ENCODE measurements at regions not wholly inside any gene's neighbourhood (a gene's known extent, or its start where the extent isn't known, plus 50 kb on each side); places are given as distances from the start of the nearest gene placed in this dataset.

DNA sequence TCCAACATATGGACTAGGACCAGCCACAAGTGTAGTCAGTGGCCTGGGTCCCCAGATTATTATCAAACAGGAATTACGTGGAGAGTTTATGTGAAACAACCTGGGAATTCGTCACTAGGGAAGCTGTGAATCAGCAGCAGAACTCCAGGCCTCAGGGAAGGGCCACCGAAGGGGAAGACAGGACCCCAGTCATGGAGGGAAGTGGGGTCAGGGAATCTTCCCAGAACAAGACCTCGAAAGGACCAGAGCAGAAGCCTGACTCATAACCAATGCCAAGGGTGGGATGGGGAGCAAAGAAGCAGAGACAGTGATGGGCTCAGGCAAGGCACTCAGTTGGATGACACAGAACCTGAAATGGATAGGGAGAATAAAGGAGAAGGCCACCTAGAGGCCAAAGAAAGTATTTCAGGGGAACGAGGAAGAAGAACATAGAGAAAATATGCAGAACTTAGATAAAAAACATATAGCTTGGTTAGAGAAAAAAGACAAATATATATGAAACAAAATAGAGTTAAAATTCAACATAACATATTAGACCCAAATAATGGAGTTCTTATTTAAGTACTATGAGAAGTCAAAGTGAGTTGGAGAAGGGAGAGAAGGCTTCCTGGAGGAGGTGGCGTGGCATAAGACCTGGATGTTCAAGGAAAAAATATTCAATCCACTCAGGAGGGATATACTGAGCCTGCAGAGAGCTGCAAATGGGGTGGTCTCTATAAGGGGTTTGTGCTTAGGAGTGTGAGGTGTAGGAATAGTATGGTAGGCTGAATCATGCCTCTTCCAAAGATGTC is 66.7 kb upstream of the CAST start:
- no peak for DNase-seq

DNA sequence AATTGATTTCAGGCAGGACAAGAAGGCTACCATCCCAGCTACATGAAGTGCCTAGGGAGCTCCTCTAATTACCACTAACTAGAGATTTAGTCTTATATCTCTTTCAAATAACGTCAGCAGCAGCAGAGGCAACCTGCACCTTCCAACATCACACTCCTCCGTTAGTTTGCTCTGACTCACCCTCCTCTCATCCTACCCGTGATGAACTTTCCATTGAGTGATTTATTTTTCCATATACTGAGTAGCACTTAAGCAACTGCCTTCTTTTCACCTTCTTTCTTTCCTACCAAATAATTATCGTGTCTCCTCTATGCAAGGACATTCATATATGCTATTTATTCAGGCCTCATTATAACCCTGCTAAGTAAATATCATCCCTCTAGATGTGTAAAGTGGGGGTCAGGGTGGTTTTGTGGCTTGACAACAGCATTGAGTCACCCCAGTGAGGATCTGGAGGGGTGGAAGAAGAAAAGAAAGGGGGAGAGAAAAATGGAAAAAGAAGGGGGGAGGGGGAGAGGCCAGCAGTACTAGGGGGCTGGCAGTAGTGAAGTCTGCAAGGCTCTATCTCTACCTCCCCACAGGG is 64.6 kb upstream of the CAST start:
- DNase-seq = no peak

DNA sequence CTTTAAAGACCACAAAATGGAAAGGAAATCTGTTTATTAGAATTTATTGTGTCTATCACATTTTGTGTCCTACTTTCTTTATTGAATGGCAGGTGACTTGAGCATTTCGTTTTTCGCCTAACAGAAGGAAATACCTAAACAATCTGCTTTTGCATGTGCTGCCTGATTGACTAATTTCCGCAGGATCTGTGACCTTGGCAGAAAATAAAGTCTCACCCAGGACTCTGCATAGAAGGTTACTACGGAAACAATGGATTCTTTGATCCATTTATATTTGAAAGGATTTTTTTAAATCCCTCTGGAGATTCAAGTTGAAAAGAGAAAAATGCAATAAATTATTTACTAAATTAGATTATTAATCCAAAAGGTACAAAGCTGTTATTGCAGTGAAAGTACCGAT is 61.0 kb upstream of the CAST start:
- no peak for DNase-seq

DNA sequence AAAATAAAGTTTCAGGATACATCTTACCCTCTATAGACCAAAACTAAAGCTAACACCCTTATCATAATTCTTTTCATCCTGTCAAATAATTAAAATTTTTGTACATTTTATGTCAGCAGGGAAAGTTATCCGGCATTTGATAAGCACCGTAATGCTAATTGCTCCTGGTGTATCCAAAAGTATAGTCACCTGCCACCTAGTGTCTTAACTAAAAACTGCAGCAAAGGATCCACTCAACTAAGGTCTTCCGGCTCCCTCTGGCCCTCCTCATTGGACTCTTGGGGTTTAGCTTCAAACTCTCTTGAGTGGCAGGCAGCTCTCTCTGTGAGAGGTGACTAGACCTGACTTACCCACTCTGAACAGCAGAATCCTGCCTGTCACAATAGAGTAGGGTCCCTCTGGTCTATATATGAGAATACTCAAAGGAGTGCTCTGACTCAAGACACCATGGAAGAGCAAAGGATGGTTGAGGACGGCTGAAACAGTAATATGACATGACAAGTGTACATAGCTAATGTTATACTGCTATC is 60.4 kb upstream of the CAST start:
- DNase-seq = peak; percentile 62

DNA sequence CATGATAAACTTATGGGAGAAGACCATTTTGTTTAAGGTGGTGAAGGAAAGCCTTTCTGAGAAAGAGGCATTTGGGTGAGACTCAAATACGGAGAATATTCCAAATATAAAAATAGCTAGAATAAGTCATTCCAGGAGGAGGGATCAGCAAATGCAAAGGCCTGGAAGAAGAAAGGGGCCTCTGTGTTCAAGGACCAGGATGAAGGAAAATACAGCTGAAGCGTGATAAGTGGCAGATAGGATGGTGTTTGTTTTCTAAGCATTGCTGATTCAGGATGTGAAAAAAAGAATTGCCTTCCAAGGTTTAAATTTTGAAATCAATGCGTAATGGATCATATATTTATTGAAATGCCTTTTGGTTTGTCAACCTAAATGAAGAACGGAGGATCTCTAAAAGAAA is 59.4 kb upstream of the CAST start:
- DNase-seq = no peak

DNA sequence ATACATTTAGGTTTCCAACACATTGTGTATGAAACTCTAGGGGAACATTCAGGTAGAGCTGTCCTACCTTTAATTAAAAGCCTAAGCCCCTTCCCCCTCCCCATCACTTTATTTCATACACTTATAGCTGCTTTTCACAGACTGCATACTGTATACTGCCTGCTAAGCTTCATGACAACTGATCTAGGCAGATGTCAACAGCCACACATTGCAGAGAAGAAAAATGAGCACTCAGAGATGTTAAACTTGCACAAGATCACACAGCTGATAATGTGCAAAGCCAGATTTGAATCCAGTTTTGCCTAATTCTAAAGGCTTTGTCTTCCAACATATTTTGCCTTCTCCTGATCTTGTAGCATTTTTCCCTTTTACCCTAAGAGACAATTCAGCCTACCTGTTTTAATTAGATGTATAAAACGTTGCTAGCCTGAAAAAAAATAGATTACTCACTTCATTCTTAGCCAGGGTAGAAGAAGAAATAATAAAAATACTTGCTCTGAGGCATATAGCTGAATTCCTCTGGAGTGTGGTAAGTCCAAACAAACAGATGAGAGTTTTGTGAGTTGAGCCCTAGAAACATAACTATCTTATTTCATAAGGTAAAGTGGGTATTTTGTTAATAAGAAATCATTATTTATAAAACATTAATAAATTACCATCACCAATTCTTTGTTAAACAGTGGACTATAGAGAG is 56.9 kb upstream of the CAST start:
- DNase-seq = no peak

DNA sequence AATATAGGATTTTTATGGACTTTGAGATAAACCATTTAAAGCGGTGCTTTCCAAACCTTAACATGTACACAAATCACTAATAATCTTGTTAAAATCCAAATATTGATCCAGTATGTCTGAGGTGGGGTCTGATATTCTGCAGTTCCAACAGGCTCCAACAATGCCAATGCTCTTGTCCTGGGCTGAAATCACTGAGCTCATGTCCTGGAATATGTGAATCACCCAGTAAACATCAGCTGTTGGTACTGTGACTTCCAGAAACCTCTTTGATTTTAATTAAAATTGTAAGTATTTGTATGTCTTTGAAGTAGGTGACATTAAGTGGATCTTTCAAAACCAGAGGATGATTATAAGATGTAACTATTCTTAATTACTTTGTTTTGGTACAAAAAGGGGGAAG is 52.8 kb upstream of the CAST start:
- no peak for DNase-seq

DNA sequence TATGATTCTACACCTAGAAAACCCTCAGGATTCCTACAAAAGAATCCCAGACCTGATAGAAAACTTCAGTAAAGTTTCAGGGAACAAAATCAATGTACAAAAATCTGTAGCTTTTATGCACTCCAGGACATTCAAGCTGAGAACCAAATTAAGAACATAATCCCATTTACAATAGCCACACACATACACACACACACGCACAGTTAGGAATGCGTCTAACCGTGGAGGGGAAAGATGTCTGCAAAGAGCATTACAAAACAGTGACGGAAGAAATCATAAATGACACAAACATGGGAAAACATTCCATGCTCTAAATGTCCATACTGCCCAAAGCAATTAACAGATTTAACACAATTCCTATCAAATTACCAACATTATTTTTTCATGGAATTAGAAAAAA is 51.4 kb upstream of the CAST start:
- DNase-seq = no peak

DNA sequence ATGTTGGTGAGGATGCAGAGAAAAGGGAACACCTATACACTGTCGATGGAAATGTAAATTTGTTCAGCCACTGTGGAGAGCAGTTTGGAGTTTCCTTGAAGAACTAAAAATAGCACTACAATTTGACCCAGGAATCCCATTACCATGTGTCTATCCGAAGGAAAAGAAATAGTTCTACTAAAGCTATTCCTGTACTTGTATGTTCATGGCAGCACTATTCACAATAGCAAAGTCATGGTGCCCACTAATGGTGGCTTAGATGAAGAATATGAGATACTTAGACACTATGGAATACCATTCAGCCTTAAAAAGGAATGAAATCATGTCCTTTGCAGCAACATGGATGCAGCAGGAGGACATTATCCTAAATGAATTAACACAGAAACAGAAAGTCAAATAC is 50.2 kb upstream of the CAST start:
- DNase-seq = no peak
